ENCODE measurements at regions not wholly inside any gene's neighbourhood (a gene's known extent, or its start where the extent isn't known, plus 50 kb on each side); places are given as distances from the start of the nearest gene placed in this dataset.

DNA sequence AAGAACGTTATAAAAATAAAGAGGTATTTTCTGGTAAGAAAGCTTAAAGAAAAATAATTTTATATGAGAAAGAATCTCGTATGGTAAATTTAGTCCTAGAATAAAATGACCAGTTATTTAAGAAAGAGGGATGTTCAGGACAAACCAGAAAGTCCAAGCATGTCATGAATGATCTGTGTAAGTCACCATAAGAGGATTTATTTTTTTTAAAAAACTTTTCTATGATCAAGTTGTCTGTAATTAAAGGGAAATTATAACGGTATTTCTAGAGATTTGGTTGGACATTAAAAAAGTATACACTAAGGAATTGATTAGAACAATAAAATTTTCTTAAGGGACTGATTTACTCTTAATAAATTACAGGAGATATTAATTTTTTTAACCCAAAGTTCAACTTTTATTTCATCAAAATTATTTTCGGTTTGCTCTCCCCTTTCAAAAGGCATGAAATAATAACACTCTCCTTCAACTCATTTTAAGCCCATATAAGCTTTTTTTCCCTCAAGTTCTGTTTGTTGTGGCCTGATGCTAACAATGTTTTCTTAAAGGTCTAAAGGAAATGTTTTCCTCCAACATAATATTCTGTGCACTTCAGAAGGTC is 49.9 kb upstream of the CPSF6 start:
- TF ChIP-seq, protein P1, sequence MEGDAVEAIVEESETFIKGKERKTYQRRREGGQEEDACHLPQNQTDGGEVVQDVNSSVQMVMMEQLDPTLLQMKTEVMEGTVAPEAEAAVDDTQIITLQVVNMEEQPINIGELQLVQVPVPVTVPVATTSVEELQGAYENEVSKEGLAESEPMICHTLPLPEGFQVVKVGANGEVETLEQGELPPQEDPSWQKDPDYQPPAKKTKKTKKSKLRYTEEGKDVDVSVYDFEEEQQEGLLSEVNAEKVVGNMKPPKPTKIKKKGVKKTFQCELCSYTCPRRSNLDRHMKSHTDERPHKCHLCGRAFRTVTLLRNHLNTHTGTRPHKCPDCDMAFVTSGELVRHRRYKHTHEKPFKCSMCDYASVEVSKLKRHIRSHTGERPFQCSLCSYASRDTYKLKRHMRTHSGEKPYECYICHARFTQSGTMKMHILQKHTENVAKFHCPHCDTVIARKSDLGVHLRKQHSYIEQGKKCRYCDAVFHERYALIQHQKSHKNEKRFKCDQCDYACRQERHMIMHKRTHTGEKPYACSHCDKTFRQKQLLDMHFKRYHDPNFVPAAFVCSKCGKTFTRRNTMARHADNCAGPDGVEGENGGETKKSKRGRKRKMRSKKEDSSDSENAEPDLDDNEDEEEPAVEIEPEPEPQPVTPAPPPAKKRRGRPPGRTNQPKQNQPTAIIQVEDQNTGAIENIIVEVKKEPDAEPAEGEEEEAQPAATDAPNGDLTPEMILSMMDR (IDR thresholded peaks at IDR 0.05; ENCODE audit: insufficient read depth, low read depth, low read length) = no peak
- no peak for TF ChIP-seq EZH2 (IDR thresholded peaks at IDR 0.05; ENCODE audit: insufficient read depth, low read length)
